GM18909 (cell line): ENCODE measurements at regions not wholly inside any gene's neighbourhood (a gene's known extent, or its start where the extent isn't known, plus 50 kb on each side); places are given as distances from the start of the nearest gene placed in this dataset.

ENCODE experiments used
- ATAC-seq: cut with Tn5 transposase; IDR thresholded peaks from one replicate; pipeline ENCODE4 v1.9.1; 2021; ENCODE audit warnings: mild to moderate bottlenecking; ENCODE audit not compliant: unreplicated experiment, poor library complexity

- no peak for ATAC-seq
Measured at GRCh38 chr3:87175732-87176131, 51.4 kb upstream of the CHMP2B start.

- ATAC-seq, result no peak
Measured at GRCh38 chr3:87173776-87174175, 53.3 kb upstream of the CHMP2B start.

- ATAC-seq, result no peak
Measured at GRCh38 chr3:87173071-87173470, 54.0 kb upstream of the CHMP2B start.

- ATAC-seq, result peak; percentile 89
Measured at GRCh38 chr3:87167628-87168456, 59.3 kb upstream of the CHMP2B start.

GRCh38 chr3:87164245-87164644, 62.9 kb upstream of the CHMP2B start:
- ATAC-seq, result no peak

- no peak for ATAC-seq
Measured at GRCh38 chr3:87161851-87162250, 65.3 kb upstream of the CHMP2B start.

- ATAC-seq, result no peak
Measured at GRCh38 chr3:87161417-87161816, 65.7 kb upstream of the CHMP2B start.

- ATAC-seq, result no peak
Measured at GRCh38 chr3:87161013-87161412, 66.1 kb upstream of the CHMP2B start.

GRCh38 chr3:87158823-87159222, 68.3 kb upstream of the CHMP2B start:
- ATAC-seq, result no peak

- ATAC-seq, result no peak
Measured at GRCh38 chr3:87148020-87148419, 79.1 kb upstream of the CHMP2B start.

- no peak for ATAC-seq
Measured at GRCh38 chr3:87147562-87147961, 79.5 kb upstream of the CHMP2B start.

- ATAC-seq, result peak; percentile 83
Measured at GRCh38 chr3:87145553-87145952, 81.6 kb upstream of the CHMP2B start.

GRCh38 chr3:87136066-87136596, 91.0 kb upstream of the CHMP2B start:
- no peak for ATAC-seq

- no peak for ATAC-seq
Measured at GRCh38 chr3:87135412-87135811, 91.7 kb upstream of the CHMP2B start.

GRCh38 chr3:87132801-87133200, 94.3 kb upstream of the CHMP2B start:
- no peak for ATAC-seq

GRCh38 chr3:87128006-87128405, 99.1 kb upstream of the CHMP2B start:
- no peak for ATAC-seq

GRCh38 chr3:87127281-87127680, 99.8 kb upstream of the CHMP2B start:
- no peak for ATAC-seq

- no peak for ATAC-seq
Measured at GRCh38 chr3:87126321-87126720, 100.8 kb upstream of the CHMP2B start.

GRCh38 chr3:87125116-87125515, 102.0 kb upstream of the CHMP2B start:
- ATAC-seq, result no peak

GRCh38 chr3:87122766-87123165, 104.3 kb upstream of the CHMP2B start:
- ATAC-seq, result no peak

- no peak for ATAC-seq
Measured at GRCh38 chr3:87121856-87122255, 105.3 kb upstream of the CHMP2B start.

GRCh38 chr3:87120881-87121280, 106.2 kb upstream of the CHMP2B start:
- ATAC-seq, result no peak
